H9 (cell line): ENCODE measurements at regions not wholly inside any gene's neighbourhood (a gene's known extent, or its start where the extent isn't known, plus 50 kb on each side); places are given as distances from the start of the nearest gene placed in this dataset.

Experiments
- DNase-seq: peaks from one replicate; pipeline ENCODE4 v3.0.0-alpha.2; 2017
- H2AFZ ChIP-seq: one replicate; pipeline ENCODE4 v1.6.1; 2013; ENCODE audit warnings: mild to moderate bottlenecking, low read length, control low read depth, moderate library complexity
- H2AK5ac ChIP-seq: 2 replicates; pipeline ENCODE4 v1.6.1; 2013; ENCODE audit warnings: low read length, control low read depth, mixed read lengths; ENCODE audit not compliant: insufficient read length
- H2BK120ac ChIP-seq: one replicate; pipeline ENCODE4 v1.6.1; 2013; ENCODE audit warnings: low read depth, mild to moderate bottlenecking, low read length, control low read depth, inconsistent platforms; ENCODE audit not compliant: poor library complexity, severe bottlenecking
- H2BK12ac ChIP-seq: 2 replicates; pipeline ENCODE4 v1.6.1; 2013; ENCODE audit warnings: low read length, control low read depth, mixed read lengths, low read depth; ENCODE audit not compliant: insufficient read length
- H2BK15ac ChIP-seq: 2 replicates; pipeline ENCODE4 v1.6.1; 2013; ENCODE audit warnings: low read depth, low read length, control low read depth
- H2BK20ac ChIP-seq: one replicate; pipeline ENCODE4 v1.6.1; 2013; ENCODE audit warnings: low read depth, mild to moderate bottlenecking, low read length, control low read depth, inconsistent platforms; ENCODE audit not compliant: poor library complexity, severe bottlenecking
- H2BK5ac ChIP-seq: 2 replicates; pipeline ENCODE4 v1.6.1; 2013; ENCODE audit warnings: low read length, control low read depth, mixed read lengths; ENCODE audit not compliant: insufficient read length
- H3K14ac ChIP-seq: 2 replicates; pipeline ENCODE4 v1.6.1; 2013; ENCODE audit warnings: low read length, control low read depth; ENCODE audit not compliant: insufficient read depth
- H3K18ac ChIP-seq: 2 replicates; pipeline ENCODE4 v1.6.1; 2013; ENCODE audit warnings: low read depth, mild to moderate bottlenecking, mixed read lengths, low read length, control low read depth; ENCODE audit not compliant: insufficient read length
- H3K23ac ChIP-seq: 2 replicates; pipeline ENCODE4 v1.6.1; 2013; ENCODE audit warnings: low read length, control low read depth, mixed read lengths, low read depth; ENCODE audit not compliant: insufficient read length
- H3K23me2 ChIP-seq: 2 replicates; pipeline ENCODE4 v1.6.1; 2013; ENCODE audit warnings: low read depth, mild to moderate bottlenecking, mixed read lengths, low read length, control low read depth; ENCODE audit not compliant: insufficient read length, poor library complexity, severe bottlenecking
- H3K27ac ChIP-seq: 2 replicates; pipeline ENCODE4 v1.5.1; 2013; ENCODE audit warnings: low read length, control low read depth, mixed read lengths, low read depth; ENCODE audit not compliant: insufficient read length
- H3K27me3 ChIP-seq: 2 replicates; pipeline ENCODE4 v1.6.1; 2013; ENCODE audit warnings: low read length, control low read depth, inconsistent platforms; ENCODE audit not compliant: insufficient read depth
- H3K4ac ChIP-seq: 2 replicates; pipeline ENCODE4 v1.6.1; 2013; ENCODE audit warnings: low read depth, mild to moderate bottlenecking, control low read depth, inconsistent platforms, low read length, moderate library complexity
- H3K4me1 ChIP-seq: 2 replicates; pipeline ENCODE4 v1.6.1; 2013; ENCODE audit warnings: low read length, control low read depth, inconsistent platforms; ENCODE audit not compliant: insufficient read depth
- H3K4me2 ChIP-seq: 2 replicates; pipeline ENCODE4 v1.6.1; 2013; ENCODE audit warnings: low read length, control low read depth, mixed read lengths; ENCODE audit not compliant: insufficient read length, insufficient read depth
- H3K56ac ChIP-seq: 2 replicates; pipeline ENCODE4 v1.6.1; 2013; ENCODE audit warnings: low read depth, mild to moderate bottlenecking, mixed read lengths, low read length, control low read depth; ENCODE audit not compliant: insufficient read length
- H3K79me1 ChIP-seq: 2 replicates; pipeline ENCODE4 v1.6.1; 2013; ENCODE audit warnings: low read depth, mild to moderate bottlenecking, moderate library complexity, low read length, control low read depth, inconsistent platforms; ENCODE audit not compliant: insufficient read depth, poor library complexity, severe bottlenecking
- H3K79me2 ChIP-seq: 2 replicates; pipeline ENCODE4 v1.6.1; 2013; ENCODE audit warnings: low read length, control low read depth, inconsistent platforms; ENCODE audit not compliant: insufficient read depth
- H3K9ac ChIP-seq: 2 replicates; pipeline ENCODE4 v1.6.1; 2013; ENCODE audit warnings: low read length, control low read depth, mixed read lengths; ENCODE audit not compliant: insufficient read length; ENCODE audit errors: extremely low read depth
- H3K9me3 ChIP-seq: one replicate; pipeline ENCODE4 v1.6.1; 2013; ENCODE audit warnings: low read depth, low read length, inconsistent platforms; ENCODE audit not compliant: control insufficient read depth
- H3T11ph ChIP-seq: one replicate; pipeline ENCODE4 v1.6.1; 2013; ENCODE audit warnings: mild to moderate bottlenecking, low read length, control low read depth, inconsistent platforms
- H4K20me1 ChIP-seq: one replicate; pipeline ENCODE4 v1.6.1; 2013; ENCODE audit not compliant: control insufficient read depth, insufficient read length, insufficient read depth
- H4K5ac ChIP-seq: 2 replicates; pipeline ENCODE4 v1.6.1; 2013; ENCODE audit warnings: low read depth, mild to moderate bottlenecking, mixed read lengths, low read length, control low read depth; ENCODE audit not compliant: insufficient read length
- H4K8ac ChIP-seq: replicated peaks from 2 replicates; pipeline ENCODE4 v1.6.1; 2013; ENCODE audit warnings: low read length, control low read depth, mixed read lengths, low read depth; ENCODE audit not compliant: insufficient read length
- H4K91ac ChIP-seq: 2 replicates; pipeline ENCODE4 v1.6.1; 2013; ENCODE audit warnings: low read depth, mild to moderate bottlenecking, moderate library complexity, mixed read lengths, low read length, control low read depth; ENCODE audit not compliant: insufficient read length
- H3K27ac Mint-ChIP-seq, 3 experiments: 2 replicates in 2 of 3; 3 replicates in 1 of 3; pipeline ENCODE4 v1.8.0; 2020 to 2021; ENCODE audit warnings: mixed read lengths in 3 of 3, mild to moderate bottlenecking in 1 of 3, moderate library complexity in 1 of 3
- H3K27me3 Mint-ChIP-seq: 2 replicates; pipeline ENCODE4 v1.8.0; 2021; ENCODE audit warnings: low read depth, mild to moderate bottlenecking, moderate library complexity, mixed read lengths
- H3K36me3 Mint-ChIP-seq, 3 experiments: 2 replicates in 2 of 3; 3 replicates in 1 of 3; pipeline ENCODE4 v1.8.0; 2020 to 2021; ENCODE audit warnings: low read depth in 3 of 3, mixed read lengths in 3 of 3; ENCODE audit not compliant: insufficient read depth in 1 of 3
- H3K4me1 Mint-ChIP-seq, 2 experiments: 2 replicates each; pipeline ENCODE4 v1.8.0; 2020; ENCODE audit warnings: mixed read lengths in 2 of 2
- H3K4me3 Mint-ChIP-seq, 2 experiments: 2 replicates in 1 of 2; 3 replicates in 1 of 2; pipeline ENCODE4 v1.8.0; 2020 to 2021; ENCODE audit warnings: mild to moderate bottlenecking in 2 of 2, mixed read lengths in 2 of 2, moderate library complexity in 1 of 2
- H3K9me3 Mint-ChIP-seq, 2 experiments: 2 replicates in 1 of 2; 3 replicates in 1 of 2; pipeline ENCODE4 v1.8.0; 2020; ENCODE audit warnings: mild to moderate bottlenecking in 2 of 2, mixed read lengths in 2 of 2, moderate library complexity in 1 of 2
- WGBS: extraction: QIAGEN DNeasy Blood & Tissue Kit; methylation state at CpG from one replicate; pipeline ENCODE4 v1.1.7; 2013; ENCODE audit warnings: missing lambda C conversion rate, low lambda C conversion rate, mixed read lengths; ENCODE audit not compliant: insufficient read length; ENCODE audit errors: extremely low coverage; 5-methylcytosine and 5-hydroxymethylcytosine counted together
- TF ChIP-seq, protein P1 (sequence below): fragments of 200-600 bp; sonication (generic); conservative IDR thresholded peaks from 3 replicates; pipeline ENCODE4 v1.8.0; 2021; ENCODE audit warnings: antibody characterized with exemption, mild to moderate bottlenecking

DNA sequence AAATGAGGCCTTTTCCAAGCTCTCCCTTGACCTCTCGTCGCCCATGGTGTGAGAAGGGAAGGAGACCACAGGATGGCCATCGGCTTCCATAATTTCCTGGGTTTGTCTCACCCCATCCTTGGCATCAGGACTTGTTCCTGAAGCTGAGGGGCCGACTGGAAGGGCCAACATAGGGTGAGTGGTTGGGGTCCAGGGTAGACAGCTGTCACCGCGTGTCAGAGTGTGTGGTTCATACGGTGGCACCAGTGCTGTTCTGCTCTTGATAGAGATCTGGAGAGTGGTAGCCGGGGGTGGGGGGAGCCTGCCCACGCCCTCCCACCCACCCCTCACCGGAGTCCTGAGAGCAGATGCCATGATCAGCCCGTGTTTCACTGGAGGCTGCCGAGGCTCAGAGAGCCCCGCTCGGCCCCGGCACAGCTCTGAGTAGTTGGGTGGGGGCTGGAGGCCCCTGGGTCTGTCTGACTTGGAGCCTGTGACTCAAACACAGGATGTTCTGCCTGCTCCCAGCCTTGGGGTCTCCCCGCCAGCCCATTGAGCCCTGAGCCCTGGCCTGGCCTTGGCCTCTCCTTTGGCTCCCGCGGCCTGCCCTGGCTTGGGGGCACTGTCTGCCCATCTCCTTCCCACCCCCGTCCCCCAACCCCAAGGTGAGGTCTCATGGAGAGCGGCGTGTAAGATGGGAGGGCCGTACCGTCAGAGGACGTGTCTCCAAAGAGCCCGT is 53.1 kb upstream of the IER5L start:
- H2BK20ac ChIP-seq: no peak overlapping the region
- H2BK5ac ChIP-seq: no peak overlapping the region
- H3K23me2 ChIP-seq: no peaks in the 10 kb centered on the region
- no peaks in the 10 kb centered on the region for H3K27me3 ChIP-seq
- H3K9me3 ChIP-seq: no peaks in the 10 kb centered on the region
- DNase-seq: no peak
- H3K36me3 Mint-ChIP-seq: peaks cover 0 to 2% (median 0%) of the 10 kb centered on the region in 3 experiments; a peak in 1 of 7 replicates
- H2BK12ac ChIP-seq: no peak overlapping the region
- no peaks in the 10 kb centered on the region for H3K9me3 Mint-ChIP-seq
- H4K8ac ChIP-seq: no peak overlapping the region
- no peak overlapping the region for H4K91ac ChIP-seq
- peaks cover 7% of the 10 kb centered on the region for H3K27me3 Mint-ChIP-seq
- H2BK120ac ChIP-seq: no peak overlapping the region
- no peak overlapping the region for H3K4me2 ChIP-seq
- H3K14ac ChIP-seq: no peak overlapping the region
- H3T11ph ChIP-seq: no peak overlapping the region
- WGBS: no CpG with 5 or more reads among the region's 25 CpGs
- peaks cover 8% of the 10 kb centered on the region in 2 experiments for H3K4me1 Mint-ChIP-seq
- H3K4me1 ChIP-seq: no peaks in the 10 kb centered on the region; the same call in 1 of the 2 replicates
- H3K4ac ChIP-seq: no peak overlapping the region
- TF ChIP-seq, protein P1, sequence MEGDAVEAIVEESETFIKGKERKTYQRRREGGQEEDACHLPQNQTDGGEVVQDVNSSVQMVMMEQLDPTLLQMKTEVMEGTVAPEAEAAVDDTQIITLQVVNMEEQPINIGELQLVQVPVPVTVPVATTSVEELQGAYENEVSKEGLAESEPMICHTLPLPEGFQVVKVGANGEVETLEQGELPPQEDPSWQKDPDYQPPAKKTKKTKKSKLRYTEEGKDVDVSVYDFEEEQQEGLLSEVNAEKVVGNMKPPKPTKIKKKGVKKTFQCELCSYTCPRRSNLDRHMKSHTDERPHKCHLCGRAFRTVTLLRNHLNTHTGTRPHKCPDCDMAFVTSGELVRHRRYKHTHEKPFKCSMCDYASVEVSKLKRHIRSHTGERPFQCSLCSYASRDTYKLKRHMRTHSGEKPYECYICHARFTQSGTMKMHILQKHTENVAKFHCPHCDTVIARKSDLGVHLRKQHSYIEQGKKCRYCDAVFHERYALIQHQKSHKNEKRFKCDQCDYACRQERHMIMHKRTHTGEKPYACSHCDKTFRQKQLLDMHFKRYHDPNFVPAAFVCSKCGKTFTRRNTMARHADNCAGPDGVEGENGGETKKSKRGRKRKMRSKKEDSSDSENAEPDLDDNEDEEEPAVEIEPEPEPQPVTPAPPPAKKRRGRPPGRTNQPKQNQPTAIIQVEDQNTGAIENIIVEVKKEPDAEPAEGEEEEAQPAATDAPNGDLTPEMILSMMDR: no peak
- no peak overlapping the region for H3K23ac ChIP-seq
- H2AK5ac ChIP-seq: no peak overlapping the region
- H4K5ac ChIP-seq: no peak overlapping the region
- H3K56ac ChIP-seq: no peak overlapping the region
- no peak overlapping the region for H3K27ac Mint-ChIP-seq
- H4K20me1 ChIP-seq: no peaks in the 10 kb centered on the region
- H3K9ac ChIP-seq: no peak overlapping the region
- no peak overlapping the region for H2AFZ ChIP-seq
- H3K4me3 Mint-ChIP-seq: no peak overlapping the region
- no peak overlapping the region for H2BK15ac ChIP-seq
- no peaks in the 10 kb centered on the region for H3K79me1 ChIP-seq
- no peaks in the 10 kb centered on the region for H3K79me2 ChIP-seq
- H3K18ac ChIP-seq: no peak overlapping the region
- H3K27ac ChIP-seq: no peak overlapping the region
